NCI-H345 (cell line): ENCODE measurements at regions not wholly inside any gene's neighbourhood (a gene's known extent, or its start where the extent isn't known, plus 50 kb on each side); places are given as distances from the start of the nearest gene placed in this dataset.
"Not testable (repeated sequence)": the region's sequence is repeated elsewhere in the genome, so short reads cannot be mapped to it uniquely, and the experiment has no call there.

ENCODE experiments used
- DNase-seq: peaks from one replicate; lab custom pipeline; 2025; lab: John Stamatoyannopoulos, UW

GRCh38 chr3:28150465-28151206, 90.8 kb upstream of the CMC1 start:
- DNase-seq, result no peak

DNA sequence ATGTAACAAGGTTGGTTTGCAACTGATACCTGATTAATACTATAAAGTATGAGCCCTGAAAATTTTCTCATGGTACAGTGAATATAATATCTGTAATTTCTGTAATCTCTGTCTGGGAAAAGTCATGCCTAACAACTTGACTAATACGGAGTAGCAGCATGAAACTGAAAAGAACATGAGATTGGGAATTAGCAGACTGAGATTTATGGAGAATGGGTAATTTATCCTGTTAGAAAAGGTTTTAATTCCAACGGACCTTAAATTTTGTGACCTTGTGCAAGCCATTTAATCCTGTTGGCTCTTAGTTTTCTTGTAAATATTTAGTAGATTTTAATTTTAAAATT, 90.2 kb upstream of the CMC1 start:
- no peak for DNase-seq

- DNase-seq, result no peak
Observed at GRCh38 chr3:28151608-28152228, 89.7 kb upstream of the CMC1 start.

GRCh38 chr3:28155631-28156030, 85.8 kb upstream of the CMC1 start:
- DNase-seq, result no peak

DNA sequence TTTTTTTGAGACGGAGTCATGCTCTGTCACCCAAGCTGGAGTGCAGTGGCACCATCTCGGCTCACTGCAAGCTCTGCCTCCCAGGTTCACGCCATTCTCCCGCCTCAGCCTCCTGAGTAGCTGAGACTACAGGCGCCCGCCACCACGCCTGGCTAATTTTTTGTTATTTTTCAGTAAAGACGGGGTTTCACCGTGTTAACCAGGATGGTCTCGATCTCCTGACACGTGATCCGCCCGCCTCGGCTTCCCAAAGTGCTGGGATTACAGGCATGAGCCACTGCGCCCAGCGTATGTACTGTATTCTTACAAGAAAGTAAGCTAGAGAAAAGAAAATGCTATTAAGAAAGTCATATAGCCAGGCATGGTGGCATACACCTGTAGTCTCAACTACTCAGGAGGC, 84.8 kb upstream of the CMC1 start:
- not testable (repeated sequence) for DNase-seq

GRCh38 chr3:28171962-28172361, 69.5 kb upstream of the CMC1 start:
- DNase-seq, result no peak

GRCh38 chr3:28172748-28173147, 68.7 kb upstream of the CMC1 start:
- no peak for DNase-seq

- DNase-seq, result no peak
Observed at GRCh38 chr3:28173836-28174235, 67.6 kb upstream of the CMC1 start.

- DNase-seq, result no peak
Observed at GRCh38 chr3:28186748-28187147, 54.7 kb upstream of the CMC1 start.

- no peak for DNase-seq
Observed at GRCh38 chr3:28188686-28189085, 52.7 kb upstream of the CMC1 start.

GRCh38 chr3:28191363-28191762, 50.1 kb upstream of the CMC1 start:
- DNase-seq, result no peak
